OCI-LY7 (cell line): ENCODE measurements at regions not wholly inside any gene's neighbourhood (a gene's known extent, or its start where the extent isn't known, plus 50 kb on each side); places are given as distances from the start of the nearest gene placed in this dataset.

ENCODE experiments used
- EZH2phosphoT487 ChIP-seq: fragments of 200-600 bp; sonication (generic); IDR thresholded peaks from 2 replicates; pipeline ENCODE4 v1.6.1; 2018; ENCODE audit warnings: low read depth, borderline replicate concordance, mild to moderate bottlenecking, mixed run types, antibody characterized with exemption, low read length, moderate library complexity, mixed read lengths
- TF ChIP-seq, protein P1 (sequence below): fragments of 200-600 bp; sonication (generic); conservative IDR thresholded peaks from 2 replicates; pipeline ENCODE4 v1.5.1; 2014; ENCODE audit warnings: mild to moderate bottlenecking, antibody characterized with exemption, low read length, moderate library complexity, mixed read lengths

- TF ChIP-seq, protein P1, sequence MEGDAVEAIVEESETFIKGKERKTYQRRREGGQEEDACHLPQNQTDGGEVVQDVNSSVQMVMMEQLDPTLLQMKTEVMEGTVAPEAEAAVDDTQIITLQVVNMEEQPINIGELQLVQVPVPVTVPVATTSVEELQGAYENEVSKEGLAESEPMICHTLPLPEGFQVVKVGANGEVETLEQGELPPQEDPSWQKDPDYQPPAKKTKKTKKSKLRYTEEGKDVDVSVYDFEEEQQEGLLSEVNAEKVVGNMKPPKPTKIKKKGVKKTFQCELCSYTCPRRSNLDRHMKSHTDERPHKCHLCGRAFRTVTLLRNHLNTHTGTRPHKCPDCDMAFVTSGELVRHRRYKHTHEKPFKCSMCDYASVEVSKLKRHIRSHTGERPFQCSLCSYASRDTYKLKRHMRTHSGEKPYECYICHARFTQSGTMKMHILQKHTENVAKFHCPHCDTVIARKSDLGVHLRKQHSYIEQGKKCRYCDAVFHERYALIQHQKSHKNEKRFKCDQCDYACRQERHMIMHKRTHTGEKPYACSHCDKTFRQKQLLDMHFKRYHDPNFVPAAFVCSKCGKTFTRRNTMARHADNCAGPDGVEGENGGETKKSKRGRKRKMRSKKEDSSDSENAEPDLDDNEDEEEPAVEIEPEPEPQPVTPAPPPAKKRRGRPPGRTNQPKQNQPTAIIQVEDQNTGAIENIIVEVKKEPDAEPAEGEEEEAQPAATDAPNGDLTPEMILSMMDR, result no peak
- TF ChIP-seq EZH2phosphoT487, result no peak
Measured at GRCh38 chr2:59462422-59463197, 1090.8 kb downstream of the BCL11A start.
